HCEC 1CT (cell line): ENCODE measurements at regions not wholly inside any gene's neighbourhood (a gene's known extent, or its start where the extent isn't known, plus 50 kb on each side); places are given as distances from the start of the nearest gene placed in this dataset.
"Not testable (repeated sequence)": the region's sequence is repeated elsewhere in the genome, so short reads cannot be mapped to it uniquely, and the experiment has no call there.

ENCODE experiments used
- DNase-seq: peaks from one replicate; pipeline ENCODE4 v3.0.0-alpha.2; 2017

GRCh38 chr2:37782721-37783371 is 111.4 kb upstream of the CDC42EP3 start:
- DNase-seq, result peak; percentile 81

DNA sequence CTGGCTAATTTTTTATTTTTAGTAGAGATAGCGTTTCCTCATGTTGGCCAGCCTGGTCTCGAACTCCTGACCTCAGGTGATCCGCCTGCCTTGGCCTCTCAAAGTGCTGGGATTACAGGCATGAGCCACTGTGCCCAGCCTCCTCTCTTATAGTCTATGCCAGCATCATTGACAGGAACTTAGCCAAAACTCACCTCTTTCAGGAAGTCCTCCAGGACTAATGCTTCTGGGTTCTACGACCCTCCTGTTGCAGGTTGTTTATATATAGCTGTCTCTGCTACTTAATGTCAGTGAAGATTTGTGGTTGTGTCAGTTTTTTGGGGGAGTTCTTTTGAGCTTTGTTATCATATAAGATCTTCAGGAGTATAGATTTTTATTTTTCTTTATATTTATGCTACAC is 112.1 kb upstream of the CDC42EP3 start:
- DNase-seq, result no peak

GRCh38 chr2:37784071-37784758 is 112.8 kb upstream of the CDC42EP3 start:
- no peak for DNase-seq

DNA sequence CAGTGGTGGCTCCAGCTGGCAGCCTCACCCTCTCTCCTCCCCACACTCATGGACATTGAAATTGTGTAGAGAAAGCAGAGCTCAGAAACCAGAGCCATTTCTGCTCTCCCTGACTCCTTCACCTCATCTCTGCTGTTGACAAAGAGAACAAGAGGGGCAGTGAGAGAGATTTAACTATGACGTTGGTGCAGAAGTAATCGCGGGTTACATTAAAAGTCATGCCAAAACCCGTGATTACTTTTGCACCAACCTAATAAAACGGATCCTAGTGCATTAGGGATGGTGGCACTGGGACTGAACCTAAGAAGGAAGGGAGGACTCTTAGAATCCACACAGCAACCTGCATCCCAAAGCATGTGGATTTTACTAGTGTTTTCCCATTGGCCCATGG is 113.3 kb upstream of the CDC42EP3 start:
- no peak for DNase-seq

- no peak for DNase-seq
These were observed 114.8 kb upstream of the CDC42EP3 start for GRCh38 chr2:37786191-37786698.

GRCh38 chr2:37786854-37787253 is 115.4 kb upstream of the CDC42EP3 start:
- DNase-seq, result no peak

- no peak for DNase-seq
These were observed 117.3 kb upstream of the CDC42EP3 start for GRCh38 chr2:37788602-37789209.

DNA sequence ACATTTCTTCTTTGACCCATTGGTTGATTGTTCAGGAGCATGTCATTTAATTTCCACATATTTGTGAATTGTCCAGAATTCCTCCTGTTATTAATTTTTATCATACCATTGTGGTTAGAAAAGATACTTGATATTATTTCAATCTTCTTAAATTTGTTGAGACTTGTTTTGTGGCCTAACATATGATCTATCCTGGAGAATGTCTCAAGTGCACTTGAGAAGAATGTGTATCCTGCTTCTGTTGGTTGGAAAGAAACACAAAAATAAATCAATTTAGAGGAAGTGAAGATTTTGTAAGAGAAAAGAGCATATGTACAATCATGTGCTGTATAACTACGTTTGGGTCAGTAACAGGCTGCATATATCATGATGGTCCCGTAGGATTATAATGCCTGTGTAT is 118.6 kb upstream of the CDC42EP3 start:
- DNase-seq, result no peak

- DNase-seq, result no peak
These were observed 119.0 kb upstream of the CDC42EP3 start for GRCh38 chr2:37790462-37790861.

- DNase-seq, result no peak
These were observed 120.9 kb upstream of the CDC42EP3 start for GRCh38 chr2:37792366-37792765.

DNA sequence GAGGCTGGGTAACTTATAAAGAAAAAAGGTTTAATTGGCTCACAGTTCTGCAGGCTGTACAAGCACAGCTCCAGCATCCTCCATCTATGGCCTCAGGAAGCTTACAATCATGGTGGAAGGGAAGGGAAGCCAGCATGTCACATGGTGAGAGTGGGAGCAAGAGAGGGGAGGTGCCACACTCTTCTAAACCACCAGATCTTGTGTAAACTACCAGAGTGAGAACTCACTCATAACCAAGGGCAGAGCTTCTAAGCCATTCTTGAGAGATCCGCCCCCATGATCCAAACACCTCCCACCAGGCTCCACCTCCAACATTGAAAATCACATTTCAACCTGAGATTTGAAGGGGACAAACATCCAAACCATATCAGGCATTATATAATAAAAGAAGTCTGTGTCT is 121.6 kb upstream of the CDC42EP3 start:
- no peak for DNase-seq

- DNase-seq, result peak; percentile 59
These were observed 123.3 kb upstream of the CDC42EP3 start for GRCh38 chr2:37794717-37795116.

- DNase-seq, result no peak
These were observed 124.0 kb upstream of the CDC42EP3 start for GRCh38 chr2:37795456-37795855.

DNA sequence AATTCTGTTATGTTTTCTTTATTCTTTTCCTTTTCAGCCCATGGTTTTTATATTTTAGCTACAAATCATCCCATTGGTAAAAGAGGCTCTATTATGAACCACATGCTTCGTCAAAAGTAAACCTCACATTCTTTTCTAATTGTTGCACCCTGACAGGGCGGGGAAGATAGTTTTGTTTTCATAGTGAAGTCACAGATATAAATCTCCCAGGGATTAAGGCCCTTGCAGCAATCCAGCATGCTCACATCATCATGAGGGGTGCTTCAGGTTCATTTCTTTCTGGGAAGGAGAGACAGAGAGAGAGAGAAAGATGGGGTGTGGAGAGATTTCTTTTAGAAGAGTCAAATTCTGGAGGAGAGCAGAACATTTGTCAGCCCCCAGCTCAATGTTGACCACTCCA is 124.5 kb upstream of the CDC42EP3 start:
- DNase-seq, result peak; percentile 93

GRCh38 chr2:37796481-37796880 is 125.0 kb upstream of the CDC42EP3 start:
- DNase-seq, result no peak

- DNase-seq, result peak; percentile 95
These were observed 125.6 kb upstream of the CDC42EP3 start for GRCh38 chr2:37797081-37797480.

GRCh38 chr2:37798315-37799005 is 126.6 kb upstream of the RMDN2 start:
- DNase-seq, result no peak

- DNase-seq, result no peak
These were observed 124.8 kb upstream of the RMDN2 start for GRCh38 chr2:37800176-37800858.

DNA sequence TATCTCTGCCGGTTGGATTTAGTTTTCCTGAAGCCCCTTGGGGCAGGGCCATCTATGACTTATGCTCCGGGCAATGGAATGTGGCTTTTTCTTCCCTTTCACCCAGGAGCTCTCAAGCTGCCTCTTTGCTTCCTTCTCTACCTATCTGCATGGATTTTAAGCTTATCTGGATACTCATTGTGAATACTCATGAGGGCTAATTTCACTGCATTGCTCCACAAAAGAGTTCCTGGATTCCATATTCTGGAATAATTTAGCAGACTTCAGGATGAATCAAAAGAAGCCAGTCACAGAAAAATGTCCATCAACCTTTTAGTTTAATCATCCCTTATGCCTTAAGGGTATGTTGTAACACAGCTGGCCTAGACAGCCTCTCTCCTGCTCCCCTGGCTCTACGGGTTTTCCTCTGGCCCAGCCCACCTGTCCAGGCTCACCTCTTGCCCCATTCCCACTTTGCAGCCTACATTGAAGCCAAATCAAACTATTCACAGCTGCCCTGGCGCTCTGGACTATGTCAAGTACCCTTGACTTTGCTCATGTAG is 122.8 kb upstream of the RMDN2 start:
- DNase-seq, result peak; percentile 66

- peak; percentile 100 for DNase-seq
These were observed 122.1 kb upstream of the RMDN2 start for GRCh38 chr2:37802899-37803379.

DNA sequence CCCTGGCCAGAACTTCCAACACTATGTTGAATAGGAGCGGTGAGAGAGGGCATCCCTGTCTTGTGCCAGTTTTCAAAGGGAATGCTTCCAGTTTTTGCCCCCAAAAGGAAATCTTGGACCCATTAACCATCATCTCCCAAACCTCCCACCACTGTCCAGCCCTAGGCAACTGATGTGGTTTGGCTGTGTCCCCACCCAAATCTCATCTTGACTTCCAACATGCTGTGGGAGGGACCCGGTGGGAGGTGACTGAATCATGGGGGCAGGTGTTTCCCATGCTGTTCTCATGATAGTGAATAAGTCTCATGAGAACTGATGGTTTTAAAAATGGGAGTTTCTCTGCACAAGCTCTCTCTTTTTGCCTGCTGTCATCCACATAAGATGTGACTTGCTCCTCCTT is 119.1 kb upstream of the RMDN2 start:
- not testable (repeated sequence) for DNase-seq

GRCh38 chr2:37809525-37809924 is 115.6 kb upstream of the RMDN2 start:
- DNase-seq, result peak; percentile 74
